Activated naive CD4-positive, alpha-beta T cell treated with anti-CD3 and anti-CD28 coated beads for 36 hours (primary cell): ENCODE measurements at regions not wholly inside any gene's neighbourhood (a gene's known extent, or its start where the extent isn't known, plus 50 kb on each side); places are given as distances from the start of the nearest gene placed in this dataset.

ENCODE experiments used
- CTCF ChIA-PET: fragments of 350-600 bp; sonication (Branson Sonifier 250); formaldehyde crosslinking; loops from one replicate; lab custom pipeline; 2021; ENCODE audit warnings: antibody characterized with exemption; lab: Charles Lee
- DNase-seq: peaks from one replicate; pipeline ENCODE4 v3.0.0-alpha.2; 2020
- H3K27ac Mint-ChIP-seq: one replicate; pipeline ENCODE4 v1.8.0; 2021; ENCODE audit warnings: mild to moderate bottlenecking, mixed read lengths
- H3K27me3 Mint-ChIP-seq: one replicate; pipeline ENCODE4 v1.8.0; 2021; ENCODE audit warnings: low read depth, mixed read lengths
- H3K36me3 Mint-ChIP-seq: one replicate; pipeline ENCODE4 v1.8.0; 2021; ENCODE audit warnings: low read depth, mixed read lengths
- H3K4me1 Mint-ChIP-seq: one replicate; pipeline ENCODE4 v1.8.0; 2021; ENCODE audit warnings: low read depth, mixed read lengths
- H3K4me3 Mint-ChIP-seq: one replicate; pipeline ENCODE4 v1.8.0; 2021; ENCODE audit warnings: mild to moderate bottlenecking, moderate library complexity, mixed read lengths
- H3K9me3 Mint-ChIP-seq: one replicate; pipeline ENCODE4 v1.8.0; 2021; ENCODE audit warnings: mixed read lengths
- intact Hi-C: fragments of 100-400 bp; cut with micrococcal nuclease; formaldehyde crosslinking; loops from one replicate; pipeline ENCODE4 v1.15.1; 2023

DNA sequence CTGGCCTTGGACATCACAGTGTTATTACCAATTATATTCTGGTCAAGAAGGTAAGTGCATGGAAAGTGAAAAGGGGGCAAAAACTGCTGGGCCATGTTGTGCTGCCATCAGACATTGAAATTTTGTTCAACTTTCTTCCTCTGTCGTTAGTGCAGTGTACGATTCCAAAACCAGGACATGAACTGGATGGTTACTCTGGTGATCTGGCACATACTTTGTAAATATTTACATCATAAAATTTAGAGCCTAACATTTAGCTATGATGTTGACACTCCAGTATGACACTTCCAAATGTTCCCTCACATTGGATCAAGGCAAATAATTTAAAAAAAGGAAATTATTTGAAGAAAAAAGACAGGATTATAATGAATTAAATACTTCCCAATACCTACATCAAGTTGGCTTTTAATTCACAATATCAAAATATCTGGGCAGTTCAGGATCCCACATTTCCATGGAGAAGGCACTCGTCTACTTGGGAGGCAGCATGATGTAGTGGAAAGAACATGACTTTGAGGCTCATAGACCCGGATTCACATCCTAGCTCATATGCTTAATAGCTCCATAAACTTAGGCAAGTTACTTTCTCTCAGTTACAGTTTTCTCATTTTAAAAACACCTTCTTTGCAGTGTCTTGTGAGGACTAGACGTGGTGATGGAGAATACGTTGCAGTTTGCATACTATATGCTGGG lies 342.5 kb upstream of the MPDZ start:
- Mint-ChIP-seq H3K27me3 (no peaks in the 10 kb centered on the region), H3K27ac (no peak overlapping the region), H3K4me3 (no peak overlapping the region), H3K36me3 (no peaks in the 10 kb centered on the region), H3K9me3 (peaks cover 4% of the 10 kb centered on the region), H3K4me1 (no peaks in the 10 kb centered on the region)
- DNase-seq = no peak
- intact Hi-C loops = no loop called here
- CTCF ChIA-PET = no interaction called here

GRCh38 chr9:13616491-13617035 lies 337.1 kb upstream of the MPDZ start:
- H3K36me3 Mint-ChIP-seq = no peaks in the 10 kb centered on the region
- H3K27me3 Mint-ChIP-seq = no peaks in the 10 kb centered on the region
- intact Hi-C loops = no loop called here
- no peak for DNase-seq
- CTCF ChIA-PET = no interaction called here
- H3K27ac Mint-ChIP-seq = no peak overlapping the region
- H3K4me3 Mint-ChIP-seq = no peak overlapping the region
- H3K9me3 Mint-ChIP-seq = peaks cover 9% of the 10 kb centered on the region
- no peaks in the 10 kb centered on the region for H3K4me1 Mint-ChIP-seq

GRCh38 chr9:13615660-13616490 lies 336.4 kb upstream of the MPDZ start:
- no peak for DNase-seq

DNA sequence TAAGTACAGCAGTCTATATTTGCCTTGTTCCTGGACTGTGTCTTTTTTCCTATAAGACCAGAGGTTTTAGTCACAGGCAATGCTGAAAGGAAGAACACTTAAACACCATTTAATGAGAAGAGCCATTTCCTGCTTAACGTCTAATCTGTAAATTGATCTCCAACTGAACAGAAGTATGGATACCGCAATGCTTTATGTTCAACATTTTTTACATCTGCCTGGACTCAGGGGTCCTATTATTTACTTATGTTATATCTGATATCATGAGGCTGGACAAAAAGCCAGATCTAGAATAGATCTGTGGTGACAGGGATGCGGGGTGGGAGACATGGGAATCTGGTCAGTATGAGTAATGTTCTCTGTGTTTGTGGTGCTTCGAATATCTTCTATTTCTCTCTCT lies 334.6 kb upstream of the MPDZ start:
- no peaks in the 10 kb centered on the region for H3K4me1 Mint-ChIP-seq
- no peaks in the 10 kb centered on the region for H3K36me3 Mint-ChIP-seq
- H3K9me3 Mint-ChIP-seq = peaks cover 7% of the 10 kb centered on the region
- CTCF ChIA-PET = no interaction called here
- H3K27ac Mint-ChIP-seq = no peak overlapping the region
- no peak for DNase-seq
- no peak overlapping the region for H3K4me3 Mint-ChIP-seq
- intact Hi-C loops = no loop called here
- no peaks in the 10 kb centered on the region for H3K27me3 Mint-ChIP-seq

More at GRCh38 chr9:13615660-13616490, 336.4 kb upstream of the MPDZ start:
- CTCF ChIA-PET = no interaction called here
- no peaks in the 10 kb centered on the region for H3K27me3 Mint-ChIP-seq
- no peak overlapping the region for H3K4me3 Mint-ChIP-seq
- no peaks in the 10 kb centered on the region for H3K36me3 Mint-ChIP-seq
- intact Hi-C loops = no loop called here
- peaks cover 9% of the 10 kb centered on the region for H3K9me3 Mint-ChIP-seq
- H3K4me1 Mint-ChIP-seq = no peaks in the 10 kb centered on the region
- no peak overlapping the region for H3K27ac Mint-ChIP-seq

GRCh38 chr9:13613296-13613695 lies 333.8 kb upstream of the MPDZ start:
- Mint-ChIP-seq H3K4me1 (no peaks in the 10 kb centered on the region), H3K27me3 (no peaks in the 10 kb centered on the region), H3K9me3 (peaks cover 7% of the 10 kb centered on the region), H3K4me3 (no peak overlapping the region), H3K36me3 (no peaks in the 10 kb centered on the region), H3K27ac (no peak overlapping the region)
- DNase-seq = no peak
- intact Hi-C loops = no loop called here
- CTCF ChIA-PET = no interaction called here

DNA sequence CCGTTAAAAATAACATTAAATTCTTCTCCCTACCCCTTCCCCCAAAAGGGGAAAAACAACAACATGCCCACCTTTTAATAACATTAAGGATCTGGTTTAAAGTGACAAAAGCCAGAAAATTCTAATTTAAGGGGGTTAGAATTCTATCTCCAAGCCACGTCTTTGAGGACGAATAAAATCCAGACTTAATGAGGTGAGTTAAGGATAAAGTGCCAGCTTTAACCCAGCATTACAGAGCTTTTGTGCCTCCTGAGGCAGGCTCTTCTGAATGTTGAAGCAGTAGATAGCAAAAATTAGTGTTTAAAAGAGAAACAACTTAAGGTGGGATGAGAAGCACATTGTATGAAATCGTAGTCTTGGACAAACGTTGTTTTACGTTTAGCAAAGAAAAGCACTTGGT lies 329.0 kb upstream of the MPDZ start:
- no peak overlapping the region for H3K4me3 Mint-ChIP-seq
- DNase-seq = no peak
- H3K27me3 Mint-ChIP-seq = no peaks in the 10 kb centered on the region
- H3K9me3 Mint-ChIP-seq = peaks cover 4% of the 10 kb centered on the region
- intact Hi-C loops = no loop called here
- CTCF ChIA-PET = no interaction called here
- no peaks in the 10 kb centered on the region for H3K4me1 Mint-ChIP-seq
- H3K27ac Mint-ChIP-seq = no peak overlapping the region
- H3K36me3 Mint-ChIP-seq = no peaks in the 10 kb centered on the region

GRCh38 chr9:13607481-13608441 lies 328.3 kb upstream of the MPDZ start:
- no peaks in the 10 kb centered on the region for H3K36me3 Mint-ChIP-seq
- intact Hi-C loops = no loop called here

DNA sequence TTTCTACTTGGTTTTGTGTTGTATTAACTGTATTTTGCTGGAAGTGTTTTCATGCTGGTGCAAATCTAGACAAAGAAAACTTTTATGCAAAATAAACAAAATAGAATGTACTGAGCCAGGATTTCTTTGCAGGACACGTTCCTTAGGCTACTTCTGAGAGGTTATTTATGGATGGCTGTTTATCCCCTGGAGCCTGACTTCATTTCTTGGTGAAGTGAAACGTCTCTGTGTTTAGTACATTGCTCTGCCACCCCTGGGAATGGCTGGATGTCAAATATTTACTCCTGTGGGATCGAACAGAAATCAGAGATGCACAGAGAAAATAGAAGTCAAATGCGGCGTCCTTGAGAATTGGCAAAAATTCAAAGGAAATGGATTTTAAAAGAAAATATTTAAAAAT lies 327.1 kb upstream of the MPDZ start:
- Mint-ChIP-seq H3K36me3 (no peaks in the 10 kb centered on the region), H3K4me1 (no peaks in the 10 kb centered on the region), H3K27me3 (no peaks in the 10 kb centered on the region), H3K27ac (no peak overlapping the region), H3K4me3 (no peak overlapping the region), H3K9me3 (peaks cover 5% of the 10 kb centered on the region)
- intact Hi-C loops = no loop called here
- CTCF ChIA-PET = no interaction called here
- DNase-seq = no peak

More at GRCh38 chr9:13607481-13608441, 328.3 kb upstream of the MPDZ start:
- no peak overlapping the region for H3K27ac Mint-ChIP-seq
- H3K9me3 Mint-ChIP-seq = peaks cover 4% of the 10 kb centered on the region
- no peaks in the 10 kb centered on the region for H3K4me1 Mint-ChIP-seq
- no peak overlapping the region for H3K4me3 Mint-ChIP-seq
- no peak for DNase-seq
- CTCF ChIA-PET = no interaction called here
- H3K27me3 Mint-ChIP-seq = no peaks in the 10 kb centered on the region

- no peak overlapping the region for H3K4me3 Mint-ChIP-seq
- CTCF ChIA-PET = no interaction called here
- DNase-seq = no peak
- H3K4me1 Mint-ChIP-seq = no peaks in the 10 kb centered on the region
- no peak overlapping the region for H3K27ac Mint-ChIP-seq
- H3K27me3 Mint-ChIP-seq = no peaks in the 10 kb centered on the region
- H3K9me3 Mint-ChIP-seq = peaks cover 5% of the 10 kb centered on the region
- intact Hi-C loops = no loop called here
- no peaks in the 10 kb centered on the region for H3K36me3 Mint-ChIP-seq
These were observed 324.4 kb upstream of the MPDZ start for GRCh38 chr9:13603921-13604320.

DNA sequence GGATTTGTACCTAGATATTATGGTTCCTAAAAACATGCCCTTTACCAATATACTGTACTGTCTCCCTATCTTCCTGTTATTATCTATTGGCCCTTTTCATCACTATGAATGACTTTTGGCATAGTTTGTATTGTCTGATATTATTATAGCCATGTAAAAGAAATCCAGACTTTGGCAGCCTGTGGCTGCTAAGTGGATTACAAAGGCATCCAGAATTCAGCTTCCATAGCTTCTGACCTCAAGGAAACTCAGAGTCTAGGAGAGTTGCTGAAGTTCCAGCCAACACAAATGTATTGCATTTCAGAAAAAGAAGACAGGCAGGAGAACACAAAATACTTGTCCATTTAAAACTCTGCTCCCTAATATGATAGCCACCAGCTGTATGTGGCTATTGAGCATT lies 319.2 kb upstream of the MPDZ start:
- H3K27ac Mint-ChIP-seq = no peak overlapping the region
- H3K4me1 Mint-ChIP-seq = no peaks in the 10 kb centered on the region
- H3K4me3 Mint-ChIP-seq = no peak overlapping the region
- CTCF ChIA-PET = interaction anchor here (0.9 to 1.2 kb wide), 2 partner anchors 171 to 522 kb away, joined by 3 read pairs; no protein-coding TSS in a partner anchor
- no peaks in the 10 kb centered on the region for H3K27me3 Mint-ChIP-seq
- peaks cover 3% of the 10 kb centered on the region for H3K9me3 Mint-ChIP-seq
- intact Hi-C loops = no loop called here
- no peaks in the 10 kb centered on the region for H3K36me3 Mint-ChIP-seq
- DNase-seq = no peak

GRCh38 chr9:13597427-13597826 lies 317.9 kb upstream of the MPDZ start:
- intact Hi-C loops = no loop called here
- no peak overlapping the region for H3K27ac Mint-ChIP-seq
- peaks cover 3% of the 10 kb centered on the region for H3K9me3 Mint-ChIP-seq
- H3K4me3 Mint-ChIP-seq = no peak overlapping the region
- no peaks in the 10 kb centered on the region for H3K4me1 Mint-ChIP-seq
- H3K36me3 Mint-ChIP-seq = no peaks in the 10 kb centered on the region
- H3K27me3 Mint-ChIP-seq = no peaks in the 10 kb centered on the region
- CTCF ChIA-PET = no interaction called here
- no peak for DNase-seq

DNA sequence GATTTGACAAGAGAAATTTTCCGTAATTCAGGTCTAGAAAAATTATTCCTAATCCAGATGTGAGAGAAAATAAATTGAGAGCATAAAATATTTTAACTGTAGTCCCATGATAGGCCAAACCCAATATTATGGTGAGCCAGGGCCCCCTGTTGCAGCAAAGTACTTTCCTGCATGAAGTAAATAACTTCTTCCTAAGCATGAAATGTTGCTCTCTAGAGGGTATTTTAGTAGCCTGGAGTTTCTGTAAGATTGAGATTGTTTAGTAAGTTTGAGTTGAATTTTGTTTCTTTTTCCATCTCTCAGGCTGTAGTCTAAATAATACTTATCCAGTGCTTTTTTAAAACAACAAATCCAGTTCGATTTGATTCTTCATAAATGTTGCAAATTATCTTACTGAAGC lies 317.5 kb upstream of the MPDZ start:
- H3K4me3 Mint-ChIP-seq = no peak overlapping the region
- no peaks in the 10 kb centered on the region for H3K36me3 Mint-ChIP-seq
- peaks cover 3% of the 10 kb centered on the region for H3K9me3 Mint-ChIP-seq
- intact Hi-C loops = no loop called here
- H3K4me1 Mint-ChIP-seq = no peaks in the 10 kb centered on the region
- no peak overlapping the region for H3K27ac Mint-ChIP-seq
- no peaks in the 10 kb centered on the region for H3K27me3 Mint-ChIP-seq
- no peak for DNase-seq
- CTCF ChIA-PET = no interaction called here
